IMR-90 (cell line): ENCODE measurements at regions not wholly inside any gene's neighbourhood (a gene's known extent, or its start where the extent isn't known, plus 50 kb on each side); places are given as distances from the start of the nearest gene placed in this dataset.

ENCODE experiments used
- BHLHE40 ChIP-seq: fragments of 150-350 bp; IDR thresholded peaks from 2 replicates; pipeline ENCODE4 v1.6.1; 2016; ENCODE audit warnings: mild to moderate bottlenecking, low read depth, low read length
- CEBPB ChIP-seq: IDR thresholded peaks from 2 replicates; pipeline ENCODE4 v1.6.1; 2012; ENCODE audit warnings: low read depth, low read length, improper control_type of control experiment
- CHD1 ChIP-seq: IDR thresholded peaks from 2 replicates; pipeline ENCODE4 v1.6.1; 2012; ENCODE audit warnings: low read depth, low read length, improper control_type of control experiment
- CTCF ChIP-seq: conservative IDR thresholded peaks from 2 replicates; pipeline ENCODE4 v1.5.1; 2012; ENCODE audit warnings: mild to moderate bottlenecking, low read depth, low read length, improper control_type of control experiment
- MAFK ChIP-seq: IDR thresholded peaks from 2 replicates; pipeline ENCODE4 v1.6.1; 2012; ENCODE audit warnings: low read depth, low read length, improper control_type of control experiment
- MXI1 ChIP-seq: IDR thresholded peaks from 2 replicates; pipeline ENCODE4 v1.6.1; 2012; ENCODE audit warnings: low read depth, mild to moderate bottlenecking, low read length, moderate library complexity, borderline replicate concordance
- POLR2A ChIP-seq: IDR thresholded peaks from 2 replicates; pipeline ENCODE4 v1.6.1; 2012; ENCODE audit warnings: mild to moderate bottlenecking, low read depth, low read length
- RAD21 ChIP-seq: IDR thresholded peaks from 2 replicates; pipeline ENCODE4 v1.6.1; 2012; ENCODE audit warnings: low read length, improper control_type of control experiment
- RCOR1 ChIP-seq: IDR thresholded peaks from 2 replicates; pipeline ENCODE4 v1.6.1; 2012; ENCODE audit warnings: mild to moderate bottlenecking, low read length, improper control_type of control experiment; ENCODE audit not compliant: insufficient replicate concordance

- TF ChIP-seq CHD1 (no peak), POLR2A (no peak), CEBPB (no peak), CTCF (no peak), BHLHE40 (no peak), MAFK (no peak), RCOR1 (no peak), RAD21 (no peak), MXI1 (no peak)
These were observed 269.3 kb downstream of the DHX15 start for GRCh38 chr4:24315056-24315455.
